ENCODE measurements at regions not wholly inside any gene's neighbourhood (a gene's known extent, or its start where the extent isn't known, plus 50 kb on each side); places are given as distances from the start of the nearest gene placed in this dataset.

GRCh38 chr11:113549061-113549460 is 73.9 kb upstream of the DRD2 start:
- ChIA-PET CTCF (interaction anchor here (0.7 kb wide), 1 partner anchor 25 kb away, joined by 3 read pairs; no protein-coding TSS in a partner anchor), POLR2A (no interaction called here)
- no peak for TF ChIP-seq CTCF (IDR thresholded peaks at IDR 0.05; ENCODE audit: control extremely low read depth, extremely low read depth, low read depth, missing control alignments)
- no peak for DNase-seq (ENCODE audit: extremely low spot score)

- ChIA-PET CTCF (no interaction called here), POLR2A (no interaction called here)
- DNase-seq (ENCODE audit: extremely low spot score) = no peak
- TF ChIP-seq CTCF (IDR thresholded peaks at IDR 0.05; ENCODE audit: control extremely low read depth, extremely low read depth, low read depth, missing control alignments) = no peak
Observed at GRCh38 chr11:113547739-113548138, 72.5 kb upstream of the DRD2 start.

GRCh38 chr11:113546757-113547507 is 71.7 kb upstream of the DRD2 start:
- CTCF ChIA-PET = interaction anchor here (0.8 to 0.9 kb wide), 2 partner anchors 8 to 14 kb away, joined by 3 read pairs; no protein-coding TSS in a partner anchor

GRCh38 chr11:113542420-113542819 is 67.2 kb upstream of the DRD2 start:
- POLR2A ChIA-PET = no interaction called here
- CTCF ChIA-PET = no interaction called here
- no peak for DNase-seq (ENCODE audit: extremely low spot score)

More at GRCh38 chr11:113546757-113547507, 71.7 kb upstream of the DRD2 start:
- POLR2A ChIA-PET = no interaction called here
- DNase-seq (ENCODE audit: extremely low spot score) = no peak
- no peak for TF ChIP-seq CTCF (IDR thresholded peaks at IDR 0.05; ENCODE audit: control extremely low read depth, extremely low read depth, low read depth, missing control alignments)

GRCh38 chr11:113540416-113541330 is 65.5 kb upstream of the DRD2 start:
- ChIA-PET POLR2A (no interaction called here), CTCF (interaction anchor here (1.0 to 1.7 kb wide), 5 partner anchors 9 to 251 kb away, joined by 3 to 6 read pairs (median 5); no protein-coding TSS in a partner anchor)
- DNase-seq (ENCODE audit: extremely low spot score) = no peak
- TF ChIP-seq CTCF (IDR thresholded peaks at IDR 0.05; ENCODE audit: control extremely low read depth, extremely low read depth, low read depth, missing control alignments) = no peak

More at GRCh38 chr11:113542420-113542819, 67.2 kb upstream of the DRD2 start:
- TF ChIP-seq CTCF (IDR thresholded peaks at IDR 0.05; ENCODE audit: control extremely low read depth, extremely low read depth, low read depth, missing control alignments) = no peak

Measured in GM10248 (cell line).